Right lobe of liver (tissue), 6 donors: ENCODE measurements at regions not wholly inside any gene's neighbourhood (a gene's known extent, or its start where the extent isn't known, plus 50 kb on each side); places are given as distances from the start of the nearest gene placed in this dataset.

ENCODE experiments used
- ATAC-seq, 4 donors: fragments of 200-7000 bp; cut with Tn5 transposase; one replicate each; pipeline ENCODE4 v1.9.1; 2020; ENCODE audit warnings: mild to moderate bottlenecking in 4 of 4, moderate library complexity in 4 of 4
- DNase-seq, 3 donors: peaks; one replicate each; pipeline ENCODE4 v3.0.0-alpha.2; 2020
- H3K27ac ChIP-seq, 3 donors: fragments of 200-600 bp; one replicate each; pipeline ENCODE4 v1.8.0; 2022
- H3K27me3 ChIP-seq, 2 donors: fragments of 200-600 bp; one replicate each; pipeline ENCODE4 v1.8.0; 2022
- H3K36me3 ChIP-seq, 4 donors: fragments of 200-600 bp; sonication (generic) in 1 of 4; one replicate each; pipeline versions ENCODE4 v1.5.1 to v1.8.0; 2017 to 2022; ENCODE audit warnings: control low read depth in 1 of 4
- H3K4me1 ChIP-seq, 4 donors: fragments of 200-600 bp; sonication (generic) in 1 of 4; one replicate each; pipeline versions ENCODE4 v1.5.1 to v1.8.0; 2017 to 2022; ENCODE audit warnings: control low read depth in 1 of 4
- H3K4me3 ChIP-seq, 3 donors: fragments of 200-600 bp; one replicate each; pipeline ENCODE4 v1.8.0; 2022
- H3K9me3 ChIP-seq, 4 donors: fragments of 200-600 bp; sonication (generic) in 1 of 4; one replicate each; pipeline versions ENCODE4 v1.5.1 to v1.8.0; 2017 to 2022; ENCODE audit warnings: control low read depth in 1 of 4
- CTCF ChIP-seq, 4 donors: fragments of 200-600 bp in 3 of 4; fragments of 450-650 bp in 1 of 4; IDR thresholded peaks; one replicate each; pipeline versions ENCODE4 v1.5.1 to v1.8.0; 2016 to 2022; ENCODE audit warnings: antibody characterized with exemption in 4 of 4, mild to moderate bottlenecking in 2 of 4
- POLR2A ChIP-seq: fragments of 450-650 bp; IDR thresholded peaks from one replicate; pipeline ENCODE4 v1.6.1; 2017; ENCODE audit warnings: antibody characterized with exemption, mild to moderate bottlenecking
- WGBS: methylation state at CpG from one replicate; pipeline ENCODE4 v1.1.6; 2018; ENCODE audit warnings: low coverage, low lambda C conversion rate; ENCODE audit not compliant: insufficient coverage; ENCODE audit errors: missing lambda C conversion rate; 5-methylcytosine and 5-hydroxymethylcytosine counted together
- intact Hi-C, 2 donors: fragments of 100-400 bp; cut with DNase I; formaldehyde crosslinking; loops; one replicate each; pipeline versions ENCODE4 v1.11.2 to v1.14.1; 2022
- donor health status: DM: no; HTN: yes; CAD: no.
- donor health status: DM: no; HTN: no; CAD: no.
- donor health status: DM: no; HTN: no; CAD: no.
- donor health status: DM: no; HTN: yes; CAD: no.
- donor health status: DM: no; HTN: yes; CAD: no.

GRCh38 chr5:26419987-26420386 is 618.4 kb downstream of the CDH9 start:
- Histone ChIP-seq H3K9me3 (no peaks in the 10 kb centered on the region), H3K36me3 (no peaks in the 10 kb centered on the region), H3K27me3 (no peaks in the 10 kb centered on the region), H3K4me1 (no peaks in the 10 kb centered on the region), H3K4me3 (no peak overlapping the region), H3K27ac (no peak overlapping the region)
- WGBS: 69% methylated on average over 1 of the region's 1 CpG
- no peak for DNase-seq
- intact Hi-C loops: no loop called here
- TF ChIP-seq POLR2A (no peak), CTCF (IDR thresholded peaks at IDR 0.05) (no peak)
- ATAC-seq: no peak

GRCh38 chr5:26416911-26417310 is 621.5 kb downstream of the CDH9 start:
- no peaks in the 10 kb centered on the region for H3K4me1 ChIP-seq
- WGBS: no CpG with 5 or more reads among the region's 5 CpGs

GRCh38 chr5:26415987-26416779 is 622.2 kb downstream of the CDH9 start:
- no peak overlapping the region for H3K4me3 ChIP-seq
- H3K27me3 ChIP-seq: no peaks in the 10 kb centered on the region
- no peak overlapping the region for H3K27ac ChIP-seq
- TF ChIP-seq CTCF (IDR thresholded peaks at IDR 0.05) (no peak), POLR2A (no peak)
- ATAC-seq (peak in 1 of 4 donors; percentile 19), DNase-seq (no peak)
- intact Hi-C loops: no loop called here
- H3K9me3 ChIP-seq: no peaks in the 10 kb centered on the region
- H3K4me1 ChIP-seq: no peaks in the 10 kb centered on the region
- no CpG with 5 or more reads among the region's 12 CpGs for WGBS
- H3K36me3 ChIP-seq: no peaks in the 10 kb centered on the region

More at GRCh38 chr5:26416911-26417310, 621.5 kb downstream of the CDH9 start:
- no peak overlapping the region for H3K4me3 ChIP-seq
- H3K36me3 ChIP-seq: no peaks in the 10 kb centered on the region
- ATAC-seq (peak in 1 of 4 donors; percentile 22), DNase-seq (no peak)
- H3K9me3 ChIP-seq: no peaks in the 10 kb centered on the region
- intact Hi-C loops: no loop called here
- no peak overlapping the region for H3K27ac ChIP-seq
- H3K27me3 ChIP-seq: no peaks in the 10 kb centered on the region
- no peak for TF ChIP-seq POLR2A
- no peak for TF ChIP-seq CTCF (IDR thresholded peaks at IDR 0.05)

GRCh38 chr5:26390608-26391007 is 647.8 kb downstream of the CDH9 start:
- DNase-seq (no peak), ATAC-seq (no peak)
- no peaks in the 10 kb centered on the region for H3K27me3 ChIP-seq
- TF ChIP-seq CTCF (IDR thresholded peaks at IDR 0.05) (no peak), POLR2A (no peak)
- WGBS: 57% methylated on average over 5 of the region's 5 CpGs
- no peaks in the 10 kb centered on the region for H3K9me3 ChIP-seq
- no peak overlapping the region for H3K27ac ChIP-seq
- intact Hi-C loops: no loop called here
- H3K4me3 ChIP-seq: no peak overlapping the region
- H3K36me3 ChIP-seq: no peaks in the 10 kb centered on the region
- H3K4me1 ChIP-seq: peaks cover 0 to 4% (median 0%) of the 10 kb centered on the region in 4 donors
